GM10266 (cell line): ENCODE measurements at regions not wholly inside any gene's neighbourhood (a gene's known extent, or its start where the extent isn't known, plus 50 kb on each side); places are given as distances from the start of the nearest gene placed in this dataset.

ENCODE experiments used
- DNase-seq: peaks from one replicate; pipeline ENCODE4 v3.0.0; 2012; ENCODE audit errors: extremely low spot score
- CTCF ChIP-seq: IDR thresholded peaks from 2 replicates; pipeline ENCODE4 v1.5.1; 2012; ENCODE audit warnings: mild to moderate bottlenecking, low read depth; ENCODE audit not compliant: control insufficient read depth, insufficient read depth; ENCODE audit errors: missing control alignments

GRCh38 chr14:101064121-101064661, 160.7 kb upstream of the RTL1 start:
- no peak for DNase-seq
- no peak for TF ChIP-seq CTCF

- DNase-seq = no peak
- TF ChIP-seq CTCF = no peak
Measured at GRCh38 chr14:101064718-101065117, 161.2 kb upstream of the RTL1 start.

- no peak for DNase-seq
- no peak for TF ChIP-seq CTCF
Measured at GRCh38 chr14:101065246-101065645, 161.7 kb upstream of the RTL1 start.

- no peak for TF ChIP-seq CTCF
- DNase-seq = no peak
Measured at GRCh38 chr14:101065696-101066694, 162.5 kb upstream of the RTL1 start.

GRCh38 chr14:101066826-101067510, 163.4 kb upstream of the RTL1 start:
- no peak for DNase-seq
- TF ChIP-seq CTCF = no peak

GRCh38 chr14:101068313-101069227, 165.0 kb upstream of the RTL1 start:
- DNase-seq = no peak
- no peak for TF ChIP-seq CTCF
